GM12891 (cell line): ENCODE measurements at regions not wholly inside any gene's neighbourhood (a gene's known extent, or its start where the extent isn't known, plus 50 kb on each side); places are given as distances from the start of the nearest gene placed in this dataset.

Experiments used
- DNase-seq: peaks from one replicate; pipeline ENCODE4 v3.0.0; 2011; ENCODE audit warnings: low spot score; ENCODE audit not compliant: insufficient read length
- FAIRE-seq: peaks from 2 replicates; lab custom pipeline; 2011; peaks lifted over from hg19 to GRCh38; lab: Jason Lieb, UNC
- PAX5 ChIP-seq: IDR thresholded peaks from 2 replicates; pipeline ENCODE4 v1.6.1; 2011; ENCODE audit warnings: low read length, moderate library complexity, mild to moderate bottlenecking; ENCODE audit not compliant: insufficient read depth, severe bottlenecking
- POLR2A ChIP-seq: IDR thresholded peaks from 2 replicates; pipeline ENCODE4 v1.6.1; 2011; ENCODE audit warnings: low read depth, low read length, control low read depth
- POLR2AphosphoS5 ChIP-seq: IDR thresholded peaks from 2 replicates; pipeline ENCODE4 v1.6.1; 2011; ENCODE audit warnings: low read depth, low read length, control low read depth
- POU2F2 ChIP-seq: IDR thresholded peaks from 2 replicates; pipeline ENCODE4 v1.6.1; 2011; ENCODE audit warnings: low read depth, mild to moderate bottlenecking, control low read depth, low read length, moderate library complexity
- SPI1 ChIP-seq: IDR thresholded peaks from 2 replicates; pipeline ENCODE4 v1.6.1; 2011; ENCODE audit warnings: low read depth, low read length, control low read depth
- TAF1 ChIP-seq: IDR thresholded peaks from 2 replicates; pipeline ENCODE4 v1.6.1; 2011; ENCODE audit warnings: low read depth, low read length, control low read depth

GRCh38 chr9:78521680-78522079 lies 224.8 kb downstream of the PSAT1 start:
- FAIRE-seq = no peak
- no peak for DNase-seq
- TF ChIP-seq POLR2A (no peak), POLR2AphosphoS5 (no peak), POU2F2 (no peak), TAF1 (no peak), PAX5 (no peak), SPI1 (no peak)

- FAIRE-seq = no peak
Measured at GRCh38 chr9:78525986-78526560, 229.1 kb downstream of the PSAT1 start.

GRCh38 chr9:78533500-78533899 lies 236.6 kb downstream of the PSAT1 start:
- DNase-seq (no peak), FAIRE-seq (no peak)
- TF ChIP-seq POU2F2 (no peak), POLR2AphosphoS5 (no peak), TAF1 (no peak), POLR2A (no peak), SPI1 (no peak), PAX5 (no peak)

More at GRCh38 chr9:78525986-78526560, 229.1 kb downstream of the PSAT1 start:
- TF ChIP-seq SPI1 (no peak), TAF1 (no peak), POLR2AphosphoS5 (no peak), POLR2A (no peak), POU2F2 (no peak), PAX5 (no peak)
- DNase-seq = no peak

GRCh38 chr9:78539188-78539587 lies 242.3 kb downstream of the PSAT1 start:
- no peak for FAIRE-seq
- no peak for DNase-seq
- TF ChIP-seq PAX5 = no peak
- no peak for TF ChIP-seq TAF1
- TF ChIP-seq POLR2AphosphoS5 = no peak
- no peak for TF ChIP-seq SPI1
- no peak for TF ChIP-seq POLR2A
- no peak for TF ChIP-seq POU2F2

DNA sequence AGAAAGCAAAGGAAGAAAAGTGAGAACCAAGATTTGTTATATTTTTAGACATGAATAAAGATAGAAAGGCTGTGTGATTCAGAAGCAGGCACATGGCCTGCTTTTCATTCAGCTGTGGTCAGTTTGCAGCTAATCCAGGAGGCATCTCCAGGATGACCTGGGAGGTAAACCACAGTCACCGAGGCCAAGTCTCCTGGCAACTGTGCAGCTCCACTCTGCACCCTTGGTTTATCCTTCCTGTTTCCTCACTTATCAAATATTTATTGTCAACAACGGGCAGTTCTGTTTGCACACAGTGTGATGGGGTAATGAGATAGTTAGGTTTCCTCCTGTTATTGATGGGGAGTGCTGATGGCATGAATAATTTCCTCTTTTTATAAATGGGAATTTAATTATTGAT lies 243.0 kb downstream of the PSAT1 start:
- no peak for FAIRE-seq
- TF ChIP-seq POLR2AphosphoS5 = no peak
- no peak for TF ChIP-seq PAX5
- TF ChIP-seq TAF1 = no peak
- TF ChIP-seq SPI1 = no peak
- TF ChIP-seq POU2F2 = no peak
- no peak for TF ChIP-seq POLR2A
- DNase-seq = no peak

DNA sequence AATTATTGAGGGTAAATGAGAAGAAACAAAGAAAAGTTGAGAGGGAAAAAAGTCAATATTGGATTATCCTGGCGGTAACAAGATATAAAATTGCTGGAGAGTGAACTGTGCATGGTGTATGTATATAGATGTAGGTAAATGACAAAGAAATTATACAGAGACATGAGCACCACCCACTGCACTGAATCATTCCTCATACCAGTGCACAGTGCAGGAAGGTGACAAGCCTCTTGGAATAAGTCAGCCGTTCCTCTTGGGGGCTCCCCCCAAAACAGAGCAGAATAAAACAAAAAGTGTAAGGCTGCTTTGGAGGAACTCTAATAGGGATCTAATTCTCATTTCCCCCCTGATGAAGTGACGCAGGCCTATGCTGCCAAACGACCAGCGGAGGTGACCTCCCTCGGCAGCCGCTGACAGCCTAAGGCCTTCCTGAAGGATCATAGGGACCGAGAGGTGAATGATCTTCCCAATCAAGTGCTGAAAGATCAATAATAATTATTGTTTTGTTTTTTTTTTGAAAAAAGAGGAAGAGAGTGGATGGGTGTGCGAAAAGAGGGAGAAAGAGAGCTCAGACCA lies 245.0 kb downstream of the PSAT1 start:
- no peak for TF ChIP-seq POLR2AphosphoS5
- TF ChIP-seq POU2F2 = no peak
- TF ChIP-seq POLR2A = no peak
- TF ChIP-seq TAF1 = no peak
- TF ChIP-seq SPI1 = no peak
- TF ChIP-seq PAX5 = no peak
- FAIRE-seq (no peak), DNase-seq (no peak)

DNA sequence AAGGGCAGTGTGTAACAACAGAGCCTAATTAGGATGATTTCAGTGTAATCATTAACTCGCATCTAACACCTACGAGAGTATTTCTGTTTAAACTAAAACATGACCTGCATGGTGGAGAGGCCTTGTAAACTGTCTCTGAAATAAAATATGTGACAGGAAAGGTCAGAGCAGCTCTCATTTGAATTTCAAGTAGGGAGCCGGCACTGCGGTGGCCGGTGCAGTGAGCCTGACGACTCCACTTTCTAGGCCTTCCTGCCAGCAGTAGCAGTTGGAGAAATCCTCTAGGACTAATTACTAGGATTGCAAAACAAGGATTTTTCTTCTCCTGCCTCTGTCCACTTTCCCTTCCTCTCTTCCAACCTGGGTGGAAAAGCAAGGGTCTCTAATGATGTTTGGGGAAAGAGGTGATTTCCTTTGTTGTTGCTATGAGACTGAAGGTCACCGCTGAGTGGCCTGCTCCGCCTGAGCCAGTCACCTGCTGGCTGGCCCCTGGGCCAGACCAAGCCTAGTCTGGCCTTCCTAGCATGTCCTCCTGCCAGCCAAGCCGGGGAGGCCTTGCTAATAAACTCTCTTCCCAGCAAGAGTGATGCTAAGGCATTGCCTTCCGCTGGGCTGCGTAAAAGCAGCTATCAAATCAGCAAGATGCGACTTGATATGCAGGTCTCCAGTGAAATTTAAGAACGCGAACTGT lies 245.7 kb downstream of the PSAT1 start:
- DNase-seq (no peak), FAIRE-seq (no peak)
- TF ChIP-seq PAX5 (no peak), POLR2A (no peak), POU2F2 (no peak), SPI1 (no peak), POLR2AphosphoS5 (no peak), TAF1 (no peak)

- no peak for FAIRE-seq
- DNase-seq = no peak
- TF ChIP-seq TAF1 (no peak), POLR2AphosphoS5 (no peak), SPI1 (no peak), PAX5 (no peak), POLR2A (no peak), POU2F2 (no peak)
Measured at GRCh38 chr9:78543353-78543752, 246.4 kb downstream of the PSAT1 start.

GRCh38 chr9:78544230-78544629 lies 247.3 kb downstream of the PSAT1 start:
- no peak for TF ChIP-seq SPI1
- no peak for TF ChIP-seq PAX5
- no peak for TF ChIP-seq POLR2AphosphoS5
- no peak for TF ChIP-seq POU2F2
- TF ChIP-seq TAF1 = no peak
- TF ChIP-seq POLR2A = no peak
- DNase-seq (no peak), FAIRE-seq (no peak)

- TF ChIP-seq SPI1 (no peak), PAX5 (no peak), POLR2A (no peak), POU2F2 (no peak), POLR2AphosphoS5 (no peak), TAF1 (no peak)
- FAIRE-seq (no peak), DNase-seq (no peak)
Measured at GRCh38 chr9:78547831-78548230, 250.9 kb downstream of the PSAT1 start.
